GM23338 (cell line): ENCODE measurements at regions not wholly inside any gene's neighbourhood (a gene's known extent, or its start where the extent isn't known, plus 50 kb on each side); places are given as distances from the start of the nearest gene placed in this dataset.

Experiments used
- CREB1 ChIP-seq: fragments of 250-450 bp; sonication (Bioruptor Pico); IDR thresholded peaks from 2 replicates; pipeline ENCODE4 v1.5.0; 2020; ENCODE audit warnings: low read depth, mild to moderate bottlenecking, moderate library complexity
- EZH2 ChIP-seq: fragments of 200-600 bp; sonication (generic); IDR thresholded peaks from one replicate; pipeline ENCODE4 v1.8.0; 2017; ENCODE audit warnings: antibody characterized with exemption, mild to moderate bottlenecking, low read depth; ENCODE audit not compliant: unreplicated experiment
- EZH2phosphoT487 ChIP-seq: fragments of 200-600 bp; sonication (generic); IDR thresholded peaks from one replicate; pipeline ENCODE4 v1.8.1; 2018; ENCODE audit warnings: antibody characterized with exemption; ENCODE audit not compliant: unreplicated experiment
- POLR2AphosphoS5 ChIP-seq: IDR thresholded peaks from 2 replicates; pipeline ENCODE4 v1.6.1; 2016; ENCODE audit warnings: antibody characterized with exemption, low read depth
- TF ChIP-seq, protein P1 (sequence below), 2 experiments: fragments of 200-600 bp in 1 of 2; sonication (generic) in 1 of 2; conservative IDR thresholded peaks; 2 replicates each; pipeline versions ENCODE4 v1.5.1 to v1.6.1; 2016 to 2017; ENCODE audit warnings: antibody characterized with exemption in 2 of 2, low read depth in 2 of 2, mild to moderate bottlenecking in 2 of 2, moderate library complexity in 1 of 2
- TF ChIP-seq, protein P2 (sequence below): IDR thresholded peaks from one replicate; pipeline ENCODE4 v1.6.1; 2018; ENCODE audit warnings: antibody characterized with exemption; ENCODE audit not compliant: unreplicated experiment

DNA sequence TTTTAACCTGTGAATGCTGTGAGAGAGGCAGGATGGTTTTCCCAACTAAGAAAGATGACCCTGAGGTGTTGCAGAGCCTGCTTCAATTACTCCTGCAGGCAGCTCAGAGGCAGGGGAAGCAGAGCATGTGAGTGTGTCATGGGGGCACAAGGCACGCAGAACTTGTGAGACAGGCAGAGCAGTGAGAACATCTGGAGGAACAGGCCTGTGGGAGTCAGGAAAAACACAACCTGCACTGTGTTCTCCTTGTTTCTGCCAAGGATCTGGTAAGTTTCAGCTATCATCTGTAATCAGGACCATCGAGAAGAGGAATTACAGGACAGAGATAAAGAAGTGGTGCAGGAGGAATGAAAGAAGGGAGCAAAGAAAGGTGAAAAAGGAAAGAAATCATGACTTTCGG, 741.8 kb upstream of the INTU start:
- TF ChIP-seq EZH2phosphoT487 (no peak), CREB1 (CRISPR knock-in tag) (no peak), EZH2 (no peak), POLR2AphosphoS5 (no peak)
- TF ChIP-seq, protein P1, sequence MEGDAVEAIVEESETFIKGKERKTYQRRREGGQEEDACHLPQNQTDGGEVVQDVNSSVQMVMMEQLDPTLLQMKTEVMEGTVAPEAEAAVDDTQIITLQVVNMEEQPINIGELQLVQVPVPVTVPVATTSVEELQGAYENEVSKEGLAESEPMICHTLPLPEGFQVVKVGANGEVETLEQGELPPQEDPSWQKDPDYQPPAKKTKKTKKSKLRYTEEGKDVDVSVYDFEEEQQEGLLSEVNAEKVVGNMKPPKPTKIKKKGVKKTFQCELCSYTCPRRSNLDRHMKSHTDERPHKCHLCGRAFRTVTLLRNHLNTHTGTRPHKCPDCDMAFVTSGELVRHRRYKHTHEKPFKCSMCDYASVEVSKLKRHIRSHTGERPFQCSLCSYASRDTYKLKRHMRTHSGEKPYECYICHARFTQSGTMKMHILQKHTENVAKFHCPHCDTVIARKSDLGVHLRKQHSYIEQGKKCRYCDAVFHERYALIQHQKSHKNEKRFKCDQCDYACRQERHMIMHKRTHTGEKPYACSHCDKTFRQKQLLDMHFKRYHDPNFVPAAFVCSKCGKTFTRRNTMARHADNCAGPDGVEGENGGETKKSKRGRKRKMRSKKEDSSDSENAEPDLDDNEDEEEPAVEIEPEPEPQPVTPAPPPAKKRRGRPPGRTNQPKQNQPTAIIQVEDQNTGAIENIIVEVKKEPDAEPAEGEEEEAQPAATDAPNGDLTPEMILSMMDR (conservative IDR thresholded peaks at IDR 0.05; ENCODE audit: low read depth in 2 of 2) = no peak
- TF ChIP-seq, protein P2, sequence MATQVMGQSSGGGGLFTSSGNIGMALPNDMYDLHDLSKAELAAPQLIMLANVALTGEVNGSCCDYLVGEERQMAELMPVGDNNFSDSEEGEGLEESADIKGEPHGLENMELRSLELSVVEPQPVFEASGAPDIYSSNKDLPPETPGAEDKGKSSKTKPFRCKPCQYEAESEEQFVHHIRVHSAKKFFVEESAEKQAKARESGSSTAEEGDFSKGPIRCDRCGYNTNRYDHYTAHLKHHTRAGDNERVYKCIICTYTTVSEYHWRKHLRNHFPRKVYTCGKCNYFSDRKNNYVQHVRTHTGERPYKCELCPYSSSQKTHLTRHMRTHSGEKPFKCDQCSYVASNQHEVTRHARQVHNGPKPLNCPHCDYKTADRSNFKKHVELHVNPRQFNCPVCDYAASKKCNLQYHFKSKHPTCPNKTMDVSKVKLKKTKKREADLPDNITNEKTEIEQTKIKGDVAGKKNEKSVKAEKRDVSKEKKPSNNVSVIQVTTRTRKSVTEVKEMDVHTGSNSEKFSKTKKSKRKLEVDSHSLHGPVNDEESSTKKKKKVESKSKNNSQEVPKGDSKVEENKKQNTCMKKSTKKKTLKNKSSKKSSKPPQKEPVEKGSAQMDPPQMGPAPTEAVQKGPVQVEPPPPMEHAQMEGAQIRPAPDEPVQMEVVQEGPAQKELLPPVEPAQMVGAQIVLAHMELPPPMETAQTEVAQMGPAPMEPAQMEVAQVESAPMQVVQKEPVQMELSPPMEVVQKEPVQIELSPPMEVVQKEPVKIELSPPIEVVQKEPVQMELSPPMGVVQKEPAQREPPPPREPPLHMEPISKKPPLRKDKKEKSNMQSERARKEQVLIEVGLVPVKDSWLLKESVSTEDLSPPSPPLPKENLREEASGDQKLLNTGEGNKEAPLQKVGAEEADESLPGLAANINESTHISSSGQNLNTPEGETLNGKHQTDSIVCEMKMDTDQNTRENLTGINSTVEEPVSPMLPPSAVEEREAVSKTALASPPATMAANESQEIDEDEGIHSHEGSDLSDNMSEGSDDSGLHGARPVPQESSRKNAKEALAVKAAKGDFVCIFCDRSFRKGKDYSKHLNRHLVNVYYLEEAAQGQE = no peak
